ENCODE measurements at regions not wholly inside any gene's neighbourhood (a gene's known extent, or its start where the extent isn't known, plus 50 kb on each side); places are given as distances from the start of the nearest gene placed in this dataset.
"Not testable (repeated sequence)": the region's sequence is repeated elsewhere in the genome, so short reads cannot be mapped to it uniquely, and the experiment has no call there.

DNA sequence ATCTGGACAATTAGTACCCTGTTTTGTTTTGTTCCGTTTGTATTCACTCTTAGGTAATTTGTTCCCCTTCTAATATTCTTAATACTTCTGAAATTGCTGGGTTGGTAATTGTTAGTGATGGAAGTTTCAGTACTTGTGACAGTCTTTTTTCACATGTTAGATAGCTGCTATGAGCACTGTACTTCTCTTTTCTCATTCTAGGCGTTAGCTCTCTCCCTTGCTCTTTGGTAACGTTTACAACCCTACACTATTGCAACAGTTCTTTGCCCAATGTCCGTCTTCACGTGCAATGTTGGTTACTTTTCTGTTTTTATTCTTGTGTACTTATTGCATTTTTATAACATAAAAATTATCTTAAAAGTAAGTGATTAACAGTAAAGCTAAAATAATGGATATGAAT, 1509.0 kb downstream of the MAT2B start:
- DNase-seq (ENCODE audit: insufficient read length, low spot score) (no peak), FAIRE-seq (no peak)
- TF ChIP-seq POLR2A (IDR thresholded peaks at IDR 0.05; ENCODE audit: low read depth, low read length) = no peak

- no peak for FAIRE-seq
- no peak for DNase-seq (ENCODE audit: insufficient read length, low spot score)
- TF ChIP-seq POLR2A (IDR thresholded peaks at IDR 0.05; ENCODE audit: low read depth, low read length) = no peak
Measured at GRCh38 chr5:165015126-165015525, 1509.7 kb downstream of the MAT2B start.

- TF ChIP-seq POLR2A (IDR thresholded peaks at IDR 0.05; ENCODE audit: low read depth, low read length) = no peak
Measured at GRCh38 chr5:165015547-165015946, 1510.1 kb downstream of the MAT2B start.

DNA sequence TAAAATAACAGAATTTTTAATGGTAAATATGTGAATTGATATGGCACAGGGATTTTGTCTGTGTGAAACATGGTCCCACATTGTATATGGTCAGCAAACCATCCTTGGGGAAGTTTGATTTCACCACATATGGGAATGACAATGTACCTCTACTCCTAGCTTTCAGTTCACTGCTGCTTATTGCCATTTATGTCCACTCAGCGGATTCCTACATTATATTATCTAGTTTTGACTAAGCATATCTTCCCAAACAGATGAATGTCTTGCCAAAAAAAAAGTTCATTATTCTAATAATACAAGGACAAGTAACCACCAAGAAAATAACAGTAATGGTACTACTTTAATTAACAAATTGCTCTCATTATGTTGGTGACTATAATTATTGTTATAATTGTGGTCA, 1521.6 kb downstream of the MAT2B start:
- DNase-seq (ENCODE audit: insufficient read length, low spot score) (no peak), FAIRE-seq (no peak)
- TF ChIP-seq POLR2A (IDR thresholded peaks at IDR 0.05; ENCODE audit: low read depth, low read length) = no peak

More at GRCh38 chr5:165015547-165015946, 1510.1 kb downstream of the MAT2B start:
- DNase-seq (ENCODE audit: insufficient read length, low spot score) = no peak
- no peak for FAIRE-seq

DNA sequence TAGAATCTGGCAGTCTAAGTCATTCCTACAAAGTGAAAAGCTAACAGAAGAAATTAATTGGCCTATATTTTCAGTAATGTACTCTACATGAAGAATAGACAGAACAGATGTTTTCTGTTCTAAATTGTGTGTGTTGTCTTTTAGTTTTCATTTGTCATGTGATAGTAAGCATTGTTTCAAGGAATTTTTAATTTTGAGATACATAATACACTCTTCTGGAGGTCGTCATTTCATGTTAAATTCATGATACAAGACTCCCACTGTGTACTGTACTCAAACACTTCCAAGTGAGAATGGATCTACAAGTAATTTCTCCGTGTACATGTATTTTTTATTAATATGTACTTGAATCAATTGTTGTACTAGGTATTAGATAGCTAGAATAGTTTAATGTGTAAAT, 1522.9 kb downstream of the MAT2B start:
- DNase-seq (ENCODE audit: insufficient read length, low spot score) (no peak), FAIRE-seq (no peak)
- TF ChIP-seq POLR2A (IDR thresholded peaks at IDR 0.05; ENCODE audit: low read depth, low read length) = no peak

- FAIRE-seq = no peak
- no peak for TF ChIP-seq POLR2A (IDR thresholded peaks at IDR 0.05; ENCODE audit: low read depth, low read length)
- no peak for DNase-seq (ENCODE audit: insufficient read length, low spot score)
Measured at GRCh38 chr5:165029099-165029870, 1523.9 kb downstream of the MAT2B start.

DNA sequence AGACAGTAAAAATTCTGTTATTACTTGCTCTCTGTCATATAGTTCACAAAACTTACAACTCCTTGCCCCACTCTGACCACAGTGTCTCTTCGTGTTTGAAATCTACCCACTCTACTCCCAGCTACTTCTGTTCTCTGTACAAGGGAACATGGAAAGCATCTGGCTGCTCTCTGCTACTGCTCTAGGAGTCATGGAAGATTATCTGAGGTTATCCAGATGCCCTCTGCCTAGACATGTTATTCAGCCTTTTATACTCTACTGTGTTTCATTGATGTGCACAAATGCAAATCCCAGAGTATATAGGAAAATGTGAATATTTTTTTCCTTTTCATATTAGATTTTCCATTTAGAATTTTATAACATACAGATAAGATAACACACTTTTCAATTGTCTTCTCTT, 1525.6 kb downstream of the MAT2B start:
- no peak for TF ChIP-seq POLR2A (IDR thresholded peaks at IDR 0.05; ENCODE audit: low read depth, low read length)
- no peak for FAIRE-seq
- no peak for DNase-seq (ENCODE audit: insufficient read length, low spot score)

- DNase-seq (ENCODE audit: insufficient read length, low spot score) (no peak), FAIRE-seq (no peak)
- TF ChIP-seq POLR2A (IDR thresholded peaks at IDR 0.05; ENCODE audit: low read depth, low read length) = no peak
Measured at GRCh38 chr5:165031371-165031770, 1526.0 kb downstream of the MAT2B start.

GRCh38 chr5:165035520-165035919, 1530.1 kb downstream of the MAT2B start:
- FAIRE-seq = no peak
- DNase-seq (ENCODE audit: insufficient read length, low spot score) = no peak
- no peak for TF ChIP-seq POLR2A (IDR thresholded peaks at IDR 0.05; ENCODE audit: low read depth, low read length)

DNA sequence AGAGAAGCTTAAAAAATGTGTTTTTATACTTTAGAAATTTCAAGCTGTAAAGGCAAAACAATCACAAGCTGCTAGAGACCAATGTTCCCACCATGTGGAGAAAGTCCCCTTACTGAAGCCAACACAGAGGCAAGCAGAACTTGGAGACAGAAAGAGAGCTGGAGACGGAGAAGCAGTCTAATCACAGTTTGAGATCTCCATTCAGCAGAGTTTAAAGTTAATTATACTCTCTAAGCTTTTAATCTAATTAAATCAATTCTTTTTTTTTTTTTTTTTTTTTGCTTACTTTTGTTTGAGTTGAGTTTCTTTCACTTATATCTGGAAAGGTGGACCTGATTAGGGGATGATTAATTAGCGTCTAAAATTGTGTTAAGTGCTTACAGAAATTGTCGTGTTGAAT, 1534.3 kb downstream of the MAT2B start:
- FAIRE-seq (no peak), DNase-seq (ENCODE audit: insufficient read length, low spot score) (no peak)
- TF ChIP-seq POLR2A (IDR thresholded peaks at IDR 0.05; ENCODE audit: low read depth, low read length) = no peak

DNA sequence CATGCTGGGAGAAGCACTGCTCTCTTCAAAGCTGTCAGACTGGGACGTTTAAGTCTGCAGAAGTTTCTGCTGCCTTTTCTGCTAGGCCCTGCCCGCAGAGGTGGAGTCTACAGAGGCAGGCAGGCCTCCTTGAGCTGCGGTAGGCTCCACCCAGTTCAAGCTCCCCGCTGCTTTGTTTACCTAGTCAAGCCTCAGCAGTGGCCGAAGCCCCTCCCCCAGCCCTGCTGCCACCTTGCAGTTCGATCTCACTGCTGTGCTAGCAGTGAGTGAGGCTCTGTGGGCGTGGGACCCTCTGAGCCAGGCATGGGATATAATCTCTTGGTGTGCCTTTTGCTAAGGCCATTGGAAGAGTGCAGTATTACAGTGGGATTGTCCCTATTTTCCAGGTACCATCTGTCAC, 1540.5 kb downstream of the MAT2B start:
- FAIRE-seq; DNase-seq (ENCODE audit: insufficient read length, low spot score): not testable (repeated sequence)

DNA sequence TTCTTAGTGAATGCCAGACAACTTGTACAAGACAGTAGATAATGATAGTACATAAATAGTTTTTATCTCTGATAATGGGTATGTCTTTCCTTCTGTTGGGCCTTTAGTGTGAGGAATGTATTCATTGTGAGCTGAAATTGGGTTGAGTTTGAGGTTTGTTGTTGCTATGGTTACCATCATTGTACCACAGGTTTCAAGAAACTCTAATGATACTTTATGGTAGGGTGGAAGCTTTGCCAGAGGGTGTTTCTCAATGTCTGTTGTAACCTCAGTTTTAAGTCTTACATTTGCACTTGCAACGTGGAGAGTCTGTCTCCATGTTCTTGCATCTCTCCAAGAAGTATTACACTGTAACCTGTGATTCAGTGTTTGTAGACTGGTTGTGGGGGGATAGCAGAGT, 1550.1 kb downstream of the MAT2B start:
- no peak for FAIRE-seq
- DNase-seq (ENCODE audit: insufficient read length, low spot score) = no peak
- no peak for TF ChIP-seq POLR2A (IDR thresholded peaks at IDR 0.05; ENCODE audit: low read depth, low read length)

DNA sequence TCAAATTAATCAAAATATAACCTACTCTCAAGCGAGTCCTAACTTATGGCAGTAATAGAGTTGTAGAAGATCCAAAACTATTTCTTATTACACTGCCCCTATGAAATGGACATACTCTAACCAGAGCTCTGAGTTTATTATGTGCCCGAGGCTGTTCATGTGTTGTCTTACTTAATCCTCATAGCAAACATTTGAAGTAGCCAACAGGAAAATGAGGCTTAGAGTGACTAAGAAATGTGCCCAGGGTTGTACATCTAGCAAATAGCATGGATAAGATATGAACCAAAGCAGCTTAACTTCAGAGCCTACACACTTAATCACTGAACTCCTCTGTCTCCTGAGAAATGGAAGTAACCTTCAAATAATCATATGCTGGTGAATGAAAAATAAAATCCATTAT, 1551.7 kb downstream of the MAT2B start:
- FAIRE-seq = no peak
- DNase-seq (ENCODE audit: insufficient read length, low spot score) = no peak
- TF ChIP-seq POLR2A (IDR thresholded peaks at IDR 0.05; ENCODE audit: low read depth, low read length) = no peak

GRCh38 chr5:165066751-165067385, 1561.4 kb downstream of the MAT2B start:
- FAIRE-seq (no peak), DNase-seq (ENCODE audit: insufficient read length, low spot score) (no peak)
- no peak for TF ChIP-seq POLR2A (IDR thresholded peaks at IDR 0.05; ENCODE audit: low read depth, low read length)

DNA sequence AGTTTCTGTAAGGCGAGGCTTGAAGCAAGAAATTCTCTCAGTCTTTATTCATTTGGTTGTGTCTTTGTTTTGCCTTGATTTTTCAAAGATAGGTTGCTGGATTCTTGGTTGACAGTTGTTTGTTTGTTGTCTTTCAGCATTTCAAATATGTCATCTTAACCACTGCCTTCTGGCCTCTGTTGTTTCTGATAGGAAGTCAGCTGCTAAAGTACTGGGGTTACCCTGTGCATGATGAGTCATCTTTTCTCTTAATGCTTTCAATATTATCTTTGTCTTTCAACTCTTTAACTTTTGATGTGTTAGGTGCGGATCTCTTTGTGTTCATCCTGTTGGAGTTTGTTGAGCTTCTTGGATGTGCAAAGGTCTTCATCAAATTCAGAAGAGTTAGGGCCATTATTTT, 1571.3 kb downstream of the MAT2B start:
- DNase-seq (ENCODE audit: insufficient read length, low spot score) = no peak
- no peak for FAIRE-seq

More for the DNA sequence above, 1571.3 kb downstream of the MAT2B start:
- no peak for TF ChIP-seq POLR2A (IDR thresholded peaks at IDR 0.05; ENCODE audit: low read depth, low read length)

Data from H54 (cell line).